Lower leg skin (tissue), 3 donors: ENCODE measurements at regions not wholly inside any gene's neighbourhood (a gene's known extent, or its start where the extent isn't known, plus 50 kb on each side); places are given as distances from the start of the nearest gene placed in this dataset.

Source experiments
- POLR2A ChIP-seq, 2 donors: fragments of 450-650 bp; IDR thresholded peaks; one replicate each; pipeline ENCODE4 v1.6.1; 2016 to 2017; ENCODE audit warnings: antibody characterized with exemption in 2 of 2, mild to moderate bottlenecking in 1 of 2, moderate library complexity in 1 of 2
- TF ChIP-seq, protein P1 (sequence below), 3 donors: fragments of 450-650 bp; IDR thresholded peaks; one replicate each; pipeline ENCODE4 v1.5.1; 2016; ENCODE audit warnings: antibody characterized with exemption in 3 of 3, mild to moderate bottlenecking in 3 of 3, moderate library complexity in 2 of 3

DNA sequence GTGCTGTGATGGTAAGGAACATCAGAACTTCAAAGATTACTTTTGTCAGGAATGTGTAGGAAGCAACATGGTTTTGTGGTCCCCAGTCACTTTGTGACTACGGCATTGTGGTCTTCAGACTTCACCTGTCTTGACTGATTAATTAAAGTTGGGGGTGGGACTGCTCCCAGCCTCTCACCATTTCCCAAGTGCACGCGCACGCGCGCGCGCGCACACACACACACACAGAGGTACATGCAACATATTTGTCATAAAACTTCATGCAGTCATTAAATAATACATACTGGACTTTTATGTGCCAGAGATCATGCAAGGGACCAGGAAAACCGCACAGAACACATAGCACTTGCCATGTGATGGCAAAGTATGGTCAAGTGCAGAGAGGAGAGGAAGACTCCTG, 181.2 kb downstream of the EVX1 start:
- TF ChIP-seq, protein P1, sequence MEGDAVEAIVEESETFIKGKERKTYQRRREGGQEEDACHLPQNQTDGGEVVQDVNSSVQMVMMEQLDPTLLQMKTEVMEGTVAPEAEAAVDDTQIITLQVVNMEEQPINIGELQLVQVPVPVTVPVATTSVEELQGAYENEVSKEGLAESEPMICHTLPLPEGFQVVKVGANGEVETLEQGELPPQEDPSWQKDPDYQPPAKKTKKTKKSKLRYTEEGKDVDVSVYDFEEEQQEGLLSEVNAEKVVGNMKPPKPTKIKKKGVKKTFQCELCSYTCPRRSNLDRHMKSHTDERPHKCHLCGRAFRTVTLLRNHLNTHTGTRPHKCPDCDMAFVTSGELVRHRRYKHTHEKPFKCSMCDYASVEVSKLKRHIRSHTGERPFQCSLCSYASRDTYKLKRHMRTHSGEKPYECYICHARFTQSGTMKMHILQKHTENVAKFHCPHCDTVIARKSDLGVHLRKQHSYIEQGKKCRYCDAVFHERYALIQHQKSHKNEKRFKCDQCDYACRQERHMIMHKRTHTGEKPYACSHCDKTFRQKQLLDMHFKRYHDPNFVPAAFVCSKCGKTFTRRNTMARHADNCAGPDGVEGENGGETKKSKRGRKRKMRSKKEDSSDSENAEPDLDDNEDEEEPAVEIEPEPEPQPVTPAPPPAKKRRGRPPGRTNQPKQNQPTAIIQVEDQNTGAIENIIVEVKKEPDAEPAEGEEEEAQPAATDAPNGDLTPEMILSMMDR (IDR thresholded peaks at IDR 0.05), result no peak
- TF ChIP-seq POLR2A (IDR thresholded peaks at IDR 0.05), result no peak
